HepG2 (cell line): ENCODE measurements at regions not wholly inside any gene's neighbourhood (a gene's known extent, or its start where the extent isn't known, plus 50 kb on each side); places are given as distances from the start of the nearest gene placed in this dataset.
"Not testable (repeated sequence)": the region's sequence is repeated elsewhere in the genome, so short reads cannot be mapped to it uniquely, and the experiment has no call there.

Source experiments
- EZH2 ChIP-seq: conservative IDR thresholded peaks from 2 replicates; pipeline ENCODE4 v1.6.1; 2012; ENCODE audit warnings: mild to moderate bottlenecking, low read depth, low read length, moderate library complexity
- FOXK1 ChIP-seq: sonication (generic); formaldehyde crosslinking; IDR thresholded peaks from 2 replicates; pipeline ENCODE4 v1.4.0; 2020; ENCODE audit warnings: low read depth, missing genetic modification reagents, borderline replicate concordance
- HNF4G ChIP-seq, 2 experiments: sonication (generic) in 1 of 2; formaldehyde crosslinking in 1 of 2; IDR thresholded peaks; 2 replicates each; pipeline versions ENCODE4 v1.4.0 to v1.6.1; 2011 to 2020; ENCODE audit warnings: borderline replicate concordance in 2 of 2, low read depth in 2 of 2, mild to moderate bottlenecking in 2 of 2, low read length in 1 of 2, missing genetic modification reagents in 1 of 2, moderate library complexity in 1 of 2
- NFRKB ChIP-seq: fragments of 450-650 bp; IDR thresholded peaks from 2 replicates; pipeline ENCODE4 v1.6.1; 2017
- NR2F1 ChIP-seq, 2 experiments: fragments of 450-650 bp in 1 of 2; formaldehyde crosslinking in 1 of 2; IDR thresholded peaks; 2 replicates each; pipeline versions ENCODE4 v1.5.0 to v1.6.1; 2016 to 2020; ENCODE audit warnings: mild to moderate bottlenecking in 1 of 2, missing compliant biosample characterization in 1 of 2, missing genetic modification reagents in 1 of 2, moderate library complexity in 1 of 2
- POLR2A ChIP-seq, 2 experiments: IDR thresholded peaks; 2 replicates each; pipeline ENCODE4 v1.6.1; 2011; ENCODE audit warnings: low read depth in 2 of 2, low read length in 2 of 2, mild to moderate bottlenecking in 1 of 2, moderate library complexity in 1 of 2; ENCODE audit not compliant: insufficient read depth in 1 of 2
- ZEB1 ChIP-seq: IDR thresholded peaks from 2 replicates; pipeline ENCODE4 v1.6.1; 2012; ENCODE audit warnings: mild to moderate bottlenecking, low read depth, inconsistent platforms; ENCODE audit not compliant: insufficient replicate concordance
- ZMYM2 ChIP-seq: sonication (generic); formaldehyde crosslinking; IDR thresholded peaks from 2 replicates; pipeline ENCODE4 v1.8.0; 2022; ENCODE audit warnings: mild to moderate bottlenecking, missing genetic modification reagents
- ZNF44 ChIP-seq: sonication (generic); formaldehyde crosslinking; IDR thresholded peaks from 2 replicates; pipeline ENCODE4 v1.5.1; 2020; ENCODE audit warnings: mild to moderate bottlenecking, missing genetic modification reagents
- TF ChIP-seq, protein P1 (sequence below), 2 experiments: sonication (generic) in 1 of 2; formaldehyde crosslinking in 1 of 2; IDR thresholded peaks; 2 replicates each; pipeline versions ENCODE4 v1.5.1 to v1.6.1; 2011 to 2020; ENCODE audit warnings: borderline replicate concordance in 1 of 2, low read depth in 1 of 2, low read length in 1 of 2, mild to moderate bottlenecking in 1 of 2, missing genetic modification reagents in 1 of 2, moderate library complexity in 1 of 2
- TF ChIP-seq, protein P2 (sequence below): sonication (generic); formaldehyde crosslinking; IDR thresholded peaks from 2 replicates; pipeline ENCODE4 v1.5.0; 2020; ENCODE audit warnings: mild to moderate bottlenecking, missing genetic modification reagents, moderate library complexity
- TF ChIP-seq, protein P3 (sequence below): sonication (generic); formaldehyde crosslinking; IDR thresholded peaks from 2 replicates; pipeline ENCODE4 v1.8.1; 2022; ENCODE audit warnings: mild to moderate bottlenecking, missing genetic modification reagents

DNA sequence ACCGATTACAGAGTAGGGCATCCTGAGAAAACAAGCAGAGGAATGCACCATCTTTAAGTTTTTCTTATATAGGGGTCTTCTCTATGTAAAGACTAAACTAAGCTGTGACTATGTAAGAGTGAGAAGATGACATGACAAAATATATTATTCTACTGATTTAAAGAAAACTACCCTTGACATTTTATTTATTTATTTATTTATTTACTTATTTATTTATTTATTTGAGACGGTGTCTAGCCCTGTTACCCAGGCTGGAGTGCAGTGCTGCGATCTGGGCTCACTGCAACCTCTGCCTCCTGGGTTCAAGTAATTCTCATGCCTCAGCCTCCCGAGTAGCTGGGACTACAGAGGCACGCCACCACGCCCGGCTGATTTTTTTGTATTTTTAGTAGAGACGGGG, 320.4 kb upstream of the SASH1 start:
- TF ChIP-seq NR2F1 (CRISPR knock-in tag; IDR thresholded peaks at IDR 0.05); EZH2; FOXK1 (CRISPR knock-in tag); POLR2A (IDR thresholded peaks at IDR 0.05; ENCODE audit: insufficient read depth in 1 of 2, low read depth in 2 of 2, low read length in 2 of 2); ZEB1; HNF4G (IDR thresholded peaks at IDR 0.05; ENCODE audit: borderline replicate concordance, low read depth, low read length); HNF4G (CRISPR knock-in tag; IDR thresholded peaks at IDR 0.05; ENCODE audit: borderline replicate concordance, low read depth); ZMYM2 (CRISPR knock-in tag); ZNF44 (CRISPR knock-in tag); NFRKB: not testable (repeated sequence)
- TF ChIP-seq, protein P1, sequence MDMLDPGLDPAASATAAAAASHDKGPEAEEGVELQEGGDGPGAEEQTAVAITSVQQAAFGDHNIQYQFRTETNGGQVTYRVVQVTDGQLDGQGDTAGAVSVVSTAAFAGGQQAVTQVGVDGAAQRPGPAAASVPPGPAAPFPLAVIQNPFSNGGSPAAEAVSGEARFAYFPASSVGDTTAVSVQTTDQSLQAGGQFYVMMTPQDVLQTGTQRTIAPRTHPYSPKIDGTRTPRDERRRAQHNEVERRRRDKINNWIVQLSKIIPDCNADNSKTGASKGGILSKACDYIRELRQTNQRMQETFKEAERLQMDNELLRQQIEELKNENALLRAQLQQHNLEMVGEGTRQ (IDR thresholded peaks at IDR 0.05; ENCODE audit: low read depth, low read length), result not testable (repeated sequence)
- TF ChIP-seq, protein P1 (CRISPR knock-in tag; IDR thresholded peaks at IDR 0.05; ENCODE audit: borderline replicate concordance), result not testable (repeated sequence)
- TF ChIP-seq, protein P2, sequence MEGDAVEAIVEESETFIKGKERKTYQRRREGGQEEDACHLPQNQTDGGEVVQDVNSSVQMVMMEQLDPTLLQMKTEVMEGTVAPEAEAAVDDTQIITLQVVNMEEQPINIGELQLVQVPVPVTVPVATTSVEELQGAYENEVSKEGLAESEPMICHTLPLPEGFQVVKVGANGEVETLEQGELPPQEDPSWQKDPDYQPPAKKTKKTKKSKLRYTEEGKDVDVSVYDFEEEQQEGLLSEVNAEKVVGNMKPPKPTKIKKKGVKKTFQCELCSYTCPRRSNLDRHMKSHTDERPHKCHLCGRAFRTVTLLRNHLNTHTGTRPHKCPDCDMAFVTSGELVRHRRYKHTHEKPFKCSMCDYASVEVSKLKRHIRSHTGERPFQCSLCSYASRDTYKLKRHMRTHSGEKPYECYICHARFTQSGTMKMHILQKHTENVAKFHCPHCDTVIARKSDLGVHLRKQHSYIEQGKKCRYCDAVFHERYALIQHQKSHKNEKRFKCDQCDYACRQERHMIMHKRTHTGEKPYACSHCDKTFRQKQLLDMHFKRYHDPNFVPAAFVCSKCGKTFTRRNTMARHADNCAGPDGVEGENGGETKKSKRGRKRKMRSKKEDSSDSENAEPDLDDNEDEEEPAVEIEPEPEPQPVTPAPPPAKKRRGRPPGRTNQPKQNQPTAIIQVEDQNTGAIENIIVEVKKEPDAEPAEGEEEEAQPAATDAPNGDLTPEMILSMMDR, result not testable (repeated sequence)
- TF ChIP-seq, protein P3, sequence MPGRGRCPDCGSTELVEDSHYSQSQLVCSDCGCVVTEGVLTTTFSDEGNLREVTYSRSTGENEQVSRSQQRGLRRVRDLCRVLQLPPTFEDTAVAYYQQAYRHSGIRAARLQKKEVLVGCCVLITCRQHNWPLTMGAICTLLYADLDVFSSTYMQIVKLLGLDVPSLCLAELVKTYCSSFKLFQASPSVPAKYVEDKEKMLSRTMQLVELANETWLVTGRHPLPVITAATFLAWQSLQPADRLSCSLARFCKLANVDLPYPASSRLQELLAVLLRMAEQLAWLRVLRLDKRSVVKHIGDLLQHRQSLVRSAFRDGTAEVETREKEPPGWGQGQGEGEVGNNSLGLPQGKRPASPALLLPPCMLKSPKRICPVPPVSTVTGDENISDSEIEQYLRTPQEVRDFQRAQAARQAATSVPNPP (CRISPR knock-in tag), result not testable (repeated sequence)
